GM23338 (cell line): ENCODE measurements at regions not wholly inside any gene's neighbourhood (a gene's known extent, or its start where the extent isn't known, plus 50 kb on each side); places are given as distances from the start of the nearest gene placed in this dataset.

ENCODE experiments used
- ATAC-seq: fragments of 200-7000 bp; cut with Tn5 transposase; 3 replicates; pipeline ENCODE4 v1.9.1; 2020
- DNase-seq: peaks from one replicate; pipeline ENCODE4 v3.0.0-alpha.2; 2015; ENCODE audit warnings: low spot score
- H2AFZ ChIP-seq: fragments of 200-600 bp; sonication (generic); 2 replicates; pipeline ENCODE4 v1.8.0; 2016; ENCODE audit warnings: antibody characterized with exemption, mild to moderate bottlenecking, moderate library complexity
- H3F3A ChIP-seq: fragments of 200-600 bp; sonication (generic); replicated peaks from 2 replicates; pipeline ENCODE4 v1.8.0; 2017; ENCODE audit warnings: antibody characterized with exemption, mixed run types, low read depth
- H3K27ac ChIP-seq: fragments of 200-600 bp; sonication (generic); 2 replicates; pipeline ENCODE4 v1.6.1; 2016; ENCODE audit warnings: low read depth
- H3K27me3 ChIP-seq: fragments of 200-600 bp; sonication (generic); 2 replicates; pipeline ENCODE4 v1.8.0; 2016; ENCODE audit warnings: mild to moderate bottlenecking, mixed run types, moderate library complexity; ENCODE audit not compliant: insufficient read depth
- H3K36me3 ChIP-seq: fragments of 200-600 bp; sonication (generic); 2 replicates; pipeline ENCODE4 v1.8.0; 2016; ENCODE audit warnings: mild to moderate bottlenecking; ENCODE audit not compliant: insufficient read depth
- H3K4me1 ChIP-seq: fragments of 200-600 bp; sonication (generic); 2 replicates; pipeline ENCODE4 v1.8.0; 2016; ENCODE audit warnings: mild to moderate bottlenecking, moderate library complexity; ENCODE audit not compliant: insufficient read depth
- H3K4me2 ChIP-seq: fragments of 200-600 bp; sonication (generic); 2 replicates; pipeline ENCODE4 v1.7.1; 2017; ENCODE audit warnings: mixed run types
- H3K4me3 ChIP-seq: fragments of 200-600 bp; sonication (generic); 2 replicates; pipeline ENCODE4 v1.6.1; 2016; ENCODE audit warnings: mixed run types
- H3K79me2 ChIP-seq: fragments of 200-600 bp; sonication (generic); replicated peaks from 2 replicates; pipeline ENCODE4 v1.8.0; 2017; ENCODE audit warnings: mild to moderate bottlenecking; ENCODE audit not compliant: insufficient read depth
- H3K9me2 ChIP-seq: fragments of 200-600 bp; sonication (generic); 2 replicates; pipeline ENCODE4 v1.8.0; 2017; ENCODE audit not compliant: insufficient read depth
- H4K20me1 ChIP-seq: fragments of 200-600 bp; sonication (generic); replicated peaks from 2 replicates; pipeline ENCODE4 v1.8.0; 2017; ENCODE audit warnings: mild to moderate bottlenecking; ENCODE audit not compliant: insufficient read depth
- H3K27ac Mint-ChIP-seq: 2 replicates; pipeline ENCODE4 v1.8.0; 2020; ENCODE audit warnings: inconsistent platforms, mild to moderate bottlenecking, moderate library complexity, mixed read lengths
- H3K27me3 Mint-ChIP-seq: 3 replicates; pipeline ENCODE4 v1.8.0; 2022; ENCODE audit warnings: low read depth, mild to moderate bottlenecking, moderate library complexity, mixed read lengths, inconsistent platforms; ENCODE audit not compliant: insufficient read depth, poor library complexity
- H3K36me3 Mint-ChIP-seq: 3 replicates; pipeline ENCODE4 v1.8.0; 2021; ENCODE audit warnings: low read depth, mild to moderate bottlenecking, inconsistent platforms, moderate library complexity, mixed read lengths
- H3K4me1 Mint-ChIP-seq: 3 replicates; pipeline ENCODE4 v1.8.0; 2020; ENCODE audit warnings: mild to moderate bottlenecking, inconsistent platforms, mixed read lengths
- H3K4me3 Mint-ChIP-seq: 3 replicates; pipeline ENCODE4 v1.8.0; 2021; ENCODE audit warnings: moderate library complexity, mild to moderate bottlenecking, inconsistent platforms, mixed read lengths
- H3K9me3 Mint-ChIP-seq: 3 replicates; pipeline ENCODE4 v1.8.0; 2020; ENCODE audit warnings: moderate library complexity, mild to moderate bottlenecking, inconsistent platforms, mixed read lengths
- CREB1 ChIP-seq: fragments of 250-450 bp; sonication (Bioruptor Pico); IDR thresholded peaks from 2 replicates; pipeline ENCODE4 v1.5.0; 2020; ENCODE audit warnings: low read depth, mild to moderate bottlenecking, moderate library complexity
- CTCF ChIP-seq, 2 experiments: fragments of 200-600 bp in 1 of 2; sonication (generic) in 1 of 2; conservative IDR thresholded peaks; 2 replicates each; pipeline versions ENCODE4 v1.5.1 to v1.6.1; 2016 to 2017; ENCODE audit warnings: antibody characterized with exemption in 2 of 2, low read depth in 2 of 2, mild to moderate bottlenecking in 2 of 2, moderate library complexity in 1 of 2
- EZH2 ChIP-seq: fragments of 200-600 bp; sonication (generic); IDR thresholded peaks from one replicate; pipeline ENCODE4 v1.8.0; 2017; ENCODE audit warnings: antibody characterized with exemption, mild to moderate bottlenecking, low read depth; ENCODE audit not compliant: unreplicated experiment
- EZH2phosphoT487 ChIP-seq: fragments of 200-600 bp; sonication (generic); IDR thresholded peaks from one replicate; pipeline ENCODE4 v1.8.1; 2018; ENCODE audit warnings: antibody characterized with exemption; ENCODE audit not compliant: unreplicated experiment
- JUNB ChIP-seq: IDR thresholded peaks from one replicate; pipeline ENCODE4 v1.6.1; 2016; ENCODE audit warnings: antibody characterized with exemption; ENCODE audit not compliant: unreplicated experiment
- NANOG ChIP-seq: IDR thresholded peaks from 2 replicates; pipeline ENCODE4 v1.6.1; 2016; ENCODE audit warnings: antibody characterized with exemption, borderline replicate concordance
- POLR2AphosphoS5 ChIP-seq: IDR thresholded peaks from 2 replicates; pipeline ENCODE4 v1.6.1; 2016; ENCODE audit warnings: antibody characterized with exemption, low read depth
- REST ChIP-seq: IDR thresholded peaks from one replicate; pipeline ENCODE4 v1.6.1; 2018; ENCODE audit warnings: antibody characterized with exemption; ENCODE audit not compliant: unreplicated experiment
- STAT1 ChIP-seq: IDR thresholded peaks from one replicate; pipeline ENCODE4 v1.6.1; 2016; ENCODE audit warnings: antibody characterized with exemption; ENCODE audit not compliant: unreplicated experiment
- ZNF114 ChIP-seq: fragments of 250-450 bp; sonication (Bioruptor Pico); IDR thresholded peaks from 2 replicates; pipeline ENCODE4 v1.5.0; 2020; ENCODE audit warnings: mild to moderate bottlenecking, moderate library complexity
- ZNF331 ChIP-seq: fragments of 250-450 bp; sonication (Bioruptor Pico); IDR thresholded peaks from 2 replicates; pipeline ENCODE4 v1.5.0; 2020; ENCODE audit warnings: low read depth, mild to moderate bottlenecking, moderate library complexity
- ZNF462 ChIP-seq: fragments of 250-450 bp; sonication (Bioruptor Pico); IDR thresholded peaks from 2 replicates; pipeline ENCODE4 v1.5.0; 2020; ENCODE audit warnings: mild to moderate bottlenecking, moderate library complexity
- TF ChIP-seq, protein P1 (sequence below): IDR thresholded peaks from 2 replicates; pipeline ENCODE4 v1.6.1; 2016; ENCODE audit warnings: antibody characterized with exemption

GRCh38 chr2:12441750-12442475, 274.8 kb upstream of the TRIB2 start (continued):
- TF ChIP-seq ZNF462 (CRISPR knock-in tag) (no peak), ZNF331 (CRISPR knock-in tag) (no peak), POLR2AphosphoS5 (no peak), ZNF114 (CRISPR knock-in tag) (no peak)
- TF ChIP-seq, protein P1, sequence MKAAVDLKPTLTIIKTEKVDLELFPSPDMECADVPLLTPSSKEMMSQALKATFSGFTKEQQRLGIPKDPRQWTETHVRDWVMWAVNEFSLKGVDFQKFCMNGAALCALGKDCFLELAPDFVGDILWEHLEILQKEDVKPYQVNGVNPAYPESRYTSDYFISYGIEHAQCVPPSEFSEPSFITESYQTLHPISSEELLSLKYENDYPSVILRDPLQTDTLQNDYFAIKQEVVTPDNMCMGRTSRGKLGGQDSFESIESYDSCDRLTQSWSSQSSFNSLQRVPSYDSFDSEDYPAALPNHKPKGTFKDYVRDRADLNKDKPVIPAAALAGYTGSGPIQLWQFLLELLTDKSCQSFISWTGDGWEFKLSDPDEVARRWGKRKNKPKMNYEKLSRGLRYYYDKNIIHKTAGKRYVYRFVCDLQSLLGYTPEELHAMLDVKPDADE = no peak

- H4K20me1 ChIP-seq = no peaks in the 10 kb centered on the region
- no peak overlapping the region for H2AFZ ChIP-seq
- H3K27me3 ChIP-seq = no peaks in the 10 kb centered on the region
- ATAC-seq = no peak
- H3K4me1 ChIP-seq = no peaks in the 10 kb centered on the region
- no peak for DNase-seq
- Mint-ChIP-seq H3K27me3 (peaks cover 2% of the 10 kb centered on the region), H3K27ac (no peak overlapping the region), H3K9me3 (peaks cover 5% of the 10 kb centered on the region), H3K4me3 (no peak overlapping the region), H3K4me1 (peaks cover 5% of the 10 kb centered on the region; the same call in 2 of the 3 replicates), H3K36me3 (peaks cover 11% of the 10 kb centered on the region; the same call in 2 of the 3 replicates)
- H3K27ac ChIP-seq = no peak overlapping the region; the same call in 1 of the 2 replicates
- H3K79me2 ChIP-seq = no peaks in the 10 kb centered on the region
- H3K9me2 ChIP-seq = peaks cover 3% of the 10 kb centered on the region; the same call in 1 of the 2 replicates
- no peak overlapping the region for H3K4me3 ChIP-seq
- no peaks in the 10 kb centered on the region for H3F3A ChIP-seq
- H3K4me2 ChIP-seq = no peak overlapping the region
- H3K36me3 ChIP-seq = no peaks in the 10 kb centered on the region
- no peak for TF ChIP-seq EZH2phosphoT487
- no peak for TF ChIP-seq REST
- no peak for TF ChIP-seq ZNF114 (CRISPR knock-in tag)
- no peak for TF ChIP-seq JUNB
- TF ChIP-seq STAT1 = no peak
- TF ChIP-seq EZH2 = no peak
- no peak for TF ChIP-seq NANOG
- no peak for TF ChIP-seq CREB1 (CRISPR knock-in tag)
- TF ChIP-seq POLR2AphosphoS5 = no peak
- no peak for TF ChIP-seq CTCF (conservative IDR thresholded peaks at IDR 0.05; ENCODE audit: low read depth in 2 of 2)
Observed at GRCh38 chr2:12442476-12442847, 274.3 kb upstream of the TRIB2 start.
